HG03060 (cell line): ENCODE measurements at regions not wholly inside any gene's neighbourhood (a gene's known extent, or its start where the extent isn't known, plus 50 kb on each side); places are given as distances from the start of the nearest gene placed in this dataset.

Experiments used
- ATAC-seq: cut with Tn5 transposase; IDR thresholded peaks from one replicate; pipeline ENCODE4 v1.9.1; 2021; ENCODE audit warnings: low read depth, moderate number of reproducible peaks; ENCODE audit not compliant: unreplicated experiment

DNA sequence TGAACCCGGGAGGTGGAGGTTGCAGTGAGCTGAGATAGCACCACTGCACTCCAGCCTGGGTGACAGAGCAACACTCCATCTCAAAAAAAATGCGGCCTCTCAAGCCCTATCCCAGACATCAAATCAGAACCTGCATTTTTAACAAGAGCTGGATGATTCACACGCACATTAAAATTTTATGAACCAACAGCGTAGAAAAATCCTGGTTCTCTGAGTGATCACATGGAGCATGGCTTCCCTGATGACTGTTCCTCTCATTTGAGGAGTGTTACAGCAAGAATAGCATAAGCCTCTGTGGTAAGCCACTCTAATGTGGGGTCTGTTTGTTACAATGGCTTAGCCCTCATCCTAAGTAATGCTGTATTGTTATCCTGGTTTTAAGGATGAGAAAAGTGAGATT lies 163.6 kb downstream of the BRMS1L start:
- no peak for ATAC-seq

DNA sequence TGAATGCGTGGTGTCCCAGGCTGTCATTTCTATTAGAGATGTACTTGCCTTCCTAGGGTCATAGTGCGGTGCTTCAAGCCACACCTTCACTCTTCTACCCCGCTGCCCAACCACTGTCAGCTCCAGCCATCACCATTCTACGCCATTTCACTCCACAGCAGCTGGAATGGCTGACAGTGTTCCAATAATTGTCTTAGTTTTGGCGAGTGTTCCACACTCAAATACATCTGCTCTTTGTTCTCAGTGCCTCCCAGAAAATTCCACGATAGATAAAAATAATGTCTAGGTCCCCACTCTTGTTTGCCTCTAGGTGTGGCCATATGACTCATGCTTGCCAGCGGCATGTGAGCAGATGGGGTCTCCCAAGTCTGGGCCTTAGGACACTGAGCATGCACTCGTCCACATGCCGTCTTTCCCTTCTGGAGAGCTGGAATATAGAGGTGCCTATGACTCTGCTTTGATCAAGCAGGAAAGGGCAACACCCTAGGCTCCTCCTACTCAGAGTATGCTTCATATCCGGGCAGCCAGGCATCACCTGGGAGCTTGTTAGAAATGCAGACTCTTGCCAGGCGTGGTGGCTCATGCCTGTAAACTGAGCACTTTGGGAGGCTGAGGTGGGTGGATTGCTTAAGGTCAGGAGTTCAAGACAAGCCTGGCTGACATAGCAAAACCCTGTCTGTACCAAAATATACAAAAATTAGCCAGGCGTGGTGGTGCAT lies 163.0 kb downstream of the BRMS1L start:
- no peak for ATAC-seq

DNA sequence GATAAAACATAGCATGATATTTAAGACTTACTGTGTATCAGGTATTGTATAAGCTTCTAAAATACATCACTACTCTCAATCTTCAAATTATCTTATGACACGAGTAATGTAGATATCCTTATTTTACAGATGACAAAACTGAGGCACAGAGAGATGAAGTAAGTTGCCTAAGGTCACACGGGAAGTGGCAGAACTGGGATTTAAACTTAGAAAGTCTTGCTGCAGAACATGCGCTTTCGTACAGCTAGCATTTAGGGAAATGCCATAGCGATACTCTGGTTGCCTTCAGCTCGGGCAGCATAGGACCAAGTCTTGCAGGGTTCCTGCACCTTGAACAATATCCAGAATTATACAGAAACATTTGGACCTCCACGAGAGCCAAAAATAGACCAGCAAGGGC lies 162.4 kb downstream of the BRMS1L start:
- no peak for ATAC-seq

DNA sequence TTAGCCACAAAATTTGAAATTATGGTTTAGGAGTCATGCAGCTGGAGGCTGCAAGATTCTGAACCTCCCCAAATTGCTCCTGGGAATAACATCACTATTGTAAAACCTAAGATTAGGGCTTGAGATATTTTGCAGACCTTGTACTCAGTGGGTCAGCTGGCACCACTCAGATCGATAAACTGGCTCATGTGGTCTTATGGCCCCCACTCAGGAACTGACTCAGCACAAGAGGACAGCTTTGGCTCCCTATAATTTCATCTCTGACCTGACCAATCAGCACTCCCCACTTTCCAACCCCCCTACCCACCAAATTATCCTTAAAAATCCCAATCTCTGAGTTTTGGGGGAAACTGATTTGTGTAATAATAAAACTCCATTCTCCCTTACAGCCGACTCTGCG lies 161.6 kb downstream of the BRMS1L start:
- ATAC-seq, result no peak

DNA sequence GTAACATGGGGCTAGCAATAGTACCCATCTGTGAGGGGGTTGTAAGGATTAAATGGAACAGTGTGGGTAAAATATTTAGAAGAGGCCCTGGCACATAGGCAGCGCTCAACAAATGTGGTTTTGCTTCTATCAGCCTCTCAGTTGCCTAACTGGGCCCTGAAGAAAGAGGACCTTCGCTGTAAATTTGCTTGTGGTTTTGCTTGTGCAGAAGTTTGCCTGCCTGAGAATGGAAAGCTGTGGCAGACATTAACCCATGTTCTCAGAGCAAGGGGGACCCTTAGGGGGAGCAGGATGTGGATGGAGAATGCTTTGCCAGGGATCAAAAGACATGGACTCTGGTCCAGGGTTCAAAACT lies 160.1 kb downstream of the BRMS1L start:
- ATAC-seq, result no peak

DNA sequence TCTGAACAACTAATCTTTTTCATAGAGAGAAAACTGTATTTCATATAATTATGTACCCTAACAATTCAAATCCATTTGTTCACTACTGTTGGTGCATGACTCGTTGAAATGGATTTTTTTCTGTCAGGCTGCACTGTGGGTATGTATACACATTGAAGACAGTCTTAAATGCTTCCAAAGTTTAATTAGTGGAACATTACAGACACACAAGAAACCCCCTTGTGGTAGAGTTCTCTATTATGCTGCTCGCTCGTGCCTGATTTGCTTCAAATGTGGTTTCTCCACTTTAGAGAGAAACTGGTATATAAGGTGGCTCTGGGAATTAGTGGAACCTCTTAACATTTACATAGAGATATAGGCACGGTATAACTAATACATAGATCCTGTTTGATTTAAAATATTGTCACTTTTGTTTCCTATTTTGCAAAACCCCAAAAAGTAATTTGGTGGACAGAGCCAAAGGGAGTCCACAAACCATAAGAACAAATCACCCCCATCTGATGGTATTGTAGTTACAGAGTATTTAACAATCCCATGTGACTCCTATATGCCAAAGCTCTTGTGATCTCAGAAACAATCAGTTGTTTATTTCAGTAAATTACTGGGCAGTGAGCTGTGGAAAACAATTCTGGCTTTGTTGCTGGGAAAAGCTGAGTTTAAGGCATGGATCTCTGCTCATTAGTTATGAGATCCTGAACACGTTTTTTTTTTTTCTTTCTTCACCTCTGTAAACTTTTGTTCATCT lies 159.5 kb downstream of the BRMS1L start:
- ATAC-seq, result no peak

DNA sequence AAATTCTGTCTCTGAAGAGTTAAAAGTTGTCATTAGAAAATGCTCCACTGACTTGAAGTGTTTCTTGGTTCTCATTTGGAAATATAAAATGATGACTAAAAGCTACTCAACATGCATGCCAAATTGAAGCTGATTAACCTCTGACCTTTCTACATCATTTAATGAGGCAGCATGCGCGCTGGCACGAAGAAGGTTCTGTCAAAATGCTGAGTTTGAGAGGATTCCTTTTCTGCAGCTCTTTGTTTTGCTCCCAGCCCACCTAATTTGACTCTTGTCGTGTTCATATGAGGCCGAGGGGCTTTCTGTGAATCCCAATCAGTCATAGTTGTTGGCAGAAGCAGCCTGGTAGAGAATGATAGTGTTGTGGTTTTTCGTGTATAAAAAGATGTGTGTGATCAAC lies 153.4 kb downstream of the BRMS1L start:
- no peak for ATAC-seq

DNA sequence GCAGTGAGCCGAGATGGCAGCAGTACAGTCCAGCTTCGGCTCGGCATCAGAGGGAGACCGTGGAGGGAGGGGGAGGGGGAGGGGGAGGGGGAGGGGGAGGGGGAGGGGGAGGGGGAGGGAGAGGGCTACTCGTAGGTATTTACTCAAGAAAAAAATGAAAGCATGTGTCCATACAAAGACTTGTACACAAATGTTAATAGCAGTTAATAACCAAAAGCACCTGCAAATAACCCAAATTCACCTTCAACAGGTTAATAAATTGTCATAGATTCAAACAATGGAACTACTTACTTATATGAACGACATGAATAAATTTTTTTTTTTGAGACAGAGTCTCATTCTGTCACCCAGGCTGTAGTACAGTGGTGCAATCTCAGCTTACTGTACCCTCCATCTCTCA lies 152.4 kb downstream of the BRMS1L start:
- ATAC-seq, result no peak

DNA sequence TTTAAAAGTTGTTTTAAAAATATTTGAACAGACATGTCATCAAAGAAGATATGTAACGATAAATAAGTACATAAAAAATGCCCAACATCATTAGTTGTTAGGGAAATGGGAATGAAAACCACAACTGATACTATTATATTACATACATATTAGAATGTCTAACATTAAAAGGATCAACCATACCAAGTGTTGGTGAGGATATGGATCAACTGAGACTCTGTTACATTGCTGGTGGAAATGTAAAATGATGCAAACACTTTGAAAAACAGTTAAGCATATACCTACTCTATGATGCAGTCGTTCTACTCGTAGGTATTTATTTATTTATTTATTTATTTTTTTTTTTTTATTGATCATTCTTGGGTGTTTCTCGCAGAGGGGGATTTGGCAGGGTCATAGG lies 149.7 kb downstream of the BRMS1L start:
- no peak for ATAC-seq

DNA sequence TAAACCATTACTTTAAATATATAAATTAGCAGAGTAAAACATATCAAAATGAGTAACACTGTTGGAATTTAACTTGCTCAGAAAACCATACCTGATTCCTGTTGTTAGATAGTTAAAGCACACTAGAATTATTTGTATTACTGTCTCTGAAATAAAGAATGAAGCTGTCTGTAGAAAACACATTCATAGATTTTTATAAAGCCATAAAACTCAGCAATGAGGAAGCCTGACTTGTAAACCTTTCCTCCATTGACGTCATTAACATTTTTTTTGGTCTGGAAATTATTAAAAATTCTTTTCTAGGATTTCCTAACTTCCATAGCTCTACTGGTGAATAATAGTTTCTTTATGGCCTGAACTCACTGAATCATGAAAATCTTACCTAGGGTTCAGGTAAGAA lies 147.6 kb downstream of the BRMS1L start:
- no peak for ATAC-seq

DNA sequence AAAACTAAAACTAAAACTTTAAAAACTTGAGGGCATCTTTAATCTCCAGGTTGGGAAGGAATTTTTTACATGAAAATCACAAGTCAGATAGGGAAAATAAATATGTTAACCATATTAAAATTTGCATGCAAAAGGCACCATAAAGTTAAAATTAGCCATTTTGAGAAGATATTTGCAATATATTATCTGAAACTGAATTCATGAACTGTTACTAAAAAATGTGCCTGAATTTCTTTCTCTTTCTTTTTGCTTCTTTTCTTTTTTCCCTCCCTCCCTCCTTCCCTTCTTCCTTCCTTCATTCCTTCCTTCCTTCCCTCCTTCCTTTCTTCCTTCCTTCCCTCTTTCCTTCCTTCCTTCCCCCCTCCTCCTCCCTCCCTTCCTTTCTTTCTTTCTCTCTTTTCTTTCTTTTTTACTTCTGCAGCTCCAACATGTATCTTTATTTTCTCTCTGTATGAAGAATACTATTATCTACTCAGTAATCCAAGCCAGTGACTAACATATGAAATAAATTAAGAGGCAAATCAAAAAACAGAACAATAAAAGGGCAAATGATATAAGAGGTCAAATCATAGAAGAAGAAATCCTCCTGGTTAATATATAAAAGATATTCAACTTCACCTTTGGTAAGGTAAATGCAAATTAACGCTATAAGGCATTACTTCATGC lies 146.0 kb downstream of the BRMS1L start:
- no peak for ATAC-seq

DNA sequence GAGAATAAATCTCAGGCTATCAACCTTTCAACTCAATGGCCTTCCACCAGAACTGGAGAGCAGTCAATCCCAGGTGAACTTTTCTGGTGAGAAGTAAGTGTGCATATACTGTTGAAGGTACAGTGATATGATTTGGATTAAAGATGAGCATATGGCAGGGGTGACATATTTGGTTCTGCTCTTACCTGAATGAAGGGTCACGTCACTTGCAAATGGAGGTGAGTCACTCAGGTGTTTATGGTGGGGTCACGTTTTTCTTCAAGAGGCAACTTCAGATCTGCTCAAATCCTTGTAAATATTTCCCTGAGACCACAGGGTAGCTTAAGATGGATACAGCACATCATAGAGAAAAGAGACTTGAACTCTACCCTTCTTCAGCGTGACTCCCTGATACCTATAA lies 143.2 kb downstream of the BRMS1L start:
- ATAC-seq, result no peak

DNA sequence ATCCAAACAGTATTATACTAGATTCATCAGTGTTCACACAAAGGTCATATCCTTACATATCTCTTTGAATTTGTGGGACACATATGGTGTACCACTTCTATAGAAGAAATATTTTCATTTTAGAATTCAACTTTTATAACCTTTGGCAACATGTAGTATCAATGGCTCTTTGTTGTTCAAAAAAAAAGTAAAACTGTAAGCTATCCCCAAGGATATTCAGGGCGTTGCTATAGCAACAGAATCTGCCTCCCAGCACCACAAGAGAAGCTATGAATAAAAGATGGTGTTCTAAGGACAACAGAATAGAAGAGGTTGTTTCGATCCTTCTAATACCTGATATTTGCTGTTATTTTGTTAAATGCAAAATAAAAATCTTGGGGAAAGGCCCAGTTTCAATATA lies 139.3 kb downstream of the BRMS1L start:
- ATAC-seq, result no peak

DNA sequence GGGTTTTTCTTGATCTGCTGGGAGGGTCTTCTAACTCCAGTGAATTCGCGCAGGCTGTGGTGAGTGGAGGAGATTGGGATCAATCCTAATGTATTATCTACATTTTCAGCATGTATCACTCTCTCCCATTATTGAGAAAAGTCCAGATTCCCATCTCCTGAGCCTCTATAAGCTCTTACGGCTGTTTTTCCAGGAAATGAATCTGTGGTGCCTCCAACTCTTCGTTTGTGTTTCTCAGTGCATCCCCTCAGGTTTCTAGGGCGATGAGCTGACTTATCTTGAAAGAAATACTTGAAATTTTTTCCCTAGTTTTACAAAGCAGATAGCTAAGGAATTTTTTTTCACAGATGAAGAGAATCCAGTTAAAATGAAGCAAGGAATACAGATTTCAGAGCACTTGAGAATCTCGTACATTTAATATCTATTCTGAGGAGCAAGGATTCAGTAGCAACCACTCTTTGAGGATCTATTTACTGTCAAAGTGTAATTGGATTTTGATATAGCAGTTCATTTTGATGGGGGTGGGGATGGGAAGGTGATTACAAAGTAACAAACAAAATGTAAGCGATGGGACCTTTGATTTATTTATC lies 138.7 kb downstream of the BRMS1L start:
- no peak for ATAC-seq

DNA sequence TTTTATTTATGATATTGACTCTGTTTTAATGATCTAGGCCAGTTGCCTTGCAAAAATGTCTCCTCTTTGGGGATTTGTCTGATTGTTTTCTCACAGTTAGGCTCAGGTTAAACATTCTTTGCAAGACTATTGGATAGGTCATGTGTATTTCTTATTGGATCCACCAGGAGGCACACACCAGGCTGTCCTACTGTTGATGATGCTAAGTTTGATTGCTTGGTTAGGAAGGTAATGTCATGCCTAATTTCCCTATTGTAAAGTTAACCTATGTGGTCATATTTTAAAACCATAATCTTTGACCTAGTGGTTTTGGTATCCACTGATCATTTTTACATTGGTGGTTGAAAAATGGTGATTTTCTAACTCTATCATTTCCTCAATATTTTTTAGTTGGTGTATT lies 137.1 kb downstream of the BRMS1L start:
- no peak for ATAC-seq

DNA sequence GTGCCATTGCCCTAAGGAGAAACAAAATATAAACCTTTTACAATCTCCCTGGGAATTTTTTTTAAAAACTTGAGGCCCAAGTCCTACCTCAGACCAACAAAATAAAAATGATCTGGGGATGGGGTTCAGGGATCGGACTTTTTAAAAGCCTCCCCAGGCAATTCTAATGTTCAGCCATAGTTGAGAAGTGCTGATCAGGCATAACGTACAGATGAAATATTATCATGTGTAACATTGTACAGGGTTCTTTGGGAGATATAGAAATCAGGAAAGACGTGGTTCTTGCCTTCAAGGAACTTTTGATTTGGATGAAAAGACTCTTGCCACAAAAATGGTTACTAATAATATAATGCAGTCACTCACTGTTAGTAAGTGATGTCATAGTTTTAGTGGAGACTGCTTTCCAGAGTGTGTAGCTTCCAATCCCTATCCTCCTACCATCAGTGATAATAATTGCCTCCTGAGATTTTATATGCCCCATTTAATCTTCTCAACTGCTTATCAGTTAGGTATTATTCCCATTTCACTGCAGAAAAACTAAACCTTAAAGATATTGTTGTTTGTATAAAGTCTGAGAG lies 135.6 kb downstream of the BRMS1L start:
- no peak for ATAC-seq

DNA sequence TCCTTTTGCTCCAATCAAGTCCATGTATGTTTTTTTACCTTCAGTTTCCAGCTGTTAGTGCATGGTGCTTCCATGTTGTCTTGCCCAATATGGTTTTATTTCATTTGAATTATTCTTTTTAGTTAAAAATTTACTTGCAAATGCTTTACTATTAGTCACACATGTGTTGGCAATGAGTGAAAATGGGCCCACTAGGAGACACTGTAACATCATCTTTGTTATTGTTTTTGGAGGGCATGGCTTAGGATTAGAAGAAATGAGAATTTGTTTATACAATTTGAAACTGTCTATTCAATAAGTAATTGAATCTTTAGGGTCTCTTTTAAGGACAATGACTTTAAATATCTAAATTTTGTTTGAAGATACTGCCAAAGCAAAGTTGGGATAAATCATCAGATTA lies 133.7 kb downstream of the BRMS1L start:
- ATAC-seq, result no peak

DNA sequence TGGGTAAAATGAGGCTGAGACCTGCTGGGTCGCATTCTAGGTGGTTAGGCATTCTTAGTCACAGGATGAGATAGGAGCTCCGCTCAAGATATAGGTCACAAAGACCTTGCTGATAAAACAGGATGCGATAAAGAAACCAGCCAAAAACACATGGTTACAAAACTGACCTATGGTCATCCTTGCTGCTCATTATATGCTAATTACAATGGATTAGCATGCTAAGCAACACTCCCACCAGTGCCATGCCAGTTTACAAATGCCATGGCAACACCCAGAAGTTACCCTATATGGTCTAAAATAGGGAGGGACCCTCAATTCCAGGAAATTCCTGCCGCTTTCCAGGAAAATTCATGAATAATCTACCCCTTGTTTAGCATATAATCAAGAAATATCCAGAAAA lies 132.4 kb downstream of the BRMS1L start:
- ATAC-seq, result no peak

DNA sequence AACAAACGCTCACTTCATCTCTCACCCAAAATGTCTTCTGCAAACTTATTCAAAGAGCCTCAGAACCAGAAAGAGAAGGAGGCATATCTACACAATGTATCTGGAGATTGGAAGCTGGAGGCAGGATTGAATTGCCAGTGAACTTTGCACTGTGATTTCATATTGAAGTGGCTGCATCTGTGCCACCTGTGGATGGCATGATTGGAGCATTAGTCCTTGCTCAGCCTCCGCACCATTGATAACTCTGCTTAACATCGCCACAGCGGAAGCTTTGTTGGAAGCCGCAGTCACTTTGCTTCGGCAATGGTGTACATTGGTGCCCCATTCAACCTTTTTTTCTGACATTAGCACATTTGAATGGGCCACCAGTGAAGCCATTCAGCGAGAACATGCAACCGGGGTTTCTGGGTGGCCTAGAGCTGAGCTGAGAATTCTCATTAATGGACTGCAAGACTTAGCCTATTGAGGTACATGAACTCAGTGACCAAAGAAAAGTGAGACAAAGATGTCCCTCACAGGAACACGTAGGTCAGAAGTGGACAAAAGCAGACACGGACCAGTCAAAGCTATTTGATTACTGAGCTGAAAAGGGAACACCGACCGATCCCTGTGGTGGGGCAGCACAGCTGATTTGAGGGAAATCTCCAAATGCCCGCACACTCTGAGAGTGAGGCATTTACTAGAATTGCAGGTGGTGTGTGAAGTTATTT lies 130.4 kb downstream of the BRMS1L start:
- no peak for ATAC-seq

DNA sequence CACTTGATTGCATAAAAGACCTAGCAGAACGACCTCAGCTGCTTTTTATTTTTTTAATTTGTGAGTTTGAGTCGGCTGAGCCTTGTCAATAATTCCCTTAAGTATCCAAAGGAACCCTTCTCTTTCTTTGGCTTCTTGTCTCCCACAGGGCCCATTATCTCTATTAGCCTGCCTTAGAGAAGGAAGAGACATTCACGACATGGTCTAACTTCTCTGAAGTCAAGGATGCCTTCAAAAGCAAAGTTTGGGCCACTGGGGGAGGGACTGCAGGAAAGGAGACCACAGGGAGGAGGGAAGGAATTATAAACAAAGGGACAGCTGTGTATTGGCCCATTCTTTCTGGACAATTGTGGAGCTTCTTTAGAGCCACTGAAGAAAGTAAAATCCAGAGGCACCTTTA lies 126.4 kb downstream of the BRMS1L start:
- no peak for ATAC-seq
